GM18867 (cell line): ENCODE measurements at regions not wholly inside any gene's neighbourhood (a gene's known extent, or its start where the extent isn't known, plus 50 kb on each side); places are given as distances from the start of the nearest gene placed in this dataset.
"Not testable (repeated sequence)": the region's sequence is repeated elsewhere in the genome, so short reads cannot be mapped to it uniquely, and the experiment has no call there.

Source experiments
- ATAC-seq: cut with Tn5 transposase; IDR thresholded peaks from one replicate; pipeline ENCODE4 v1.9.1; 2021; ENCODE audit warnings: mild to moderate bottlenecking, moderate library complexity; ENCODE audit not compliant: unreplicated experiment

DNA sequence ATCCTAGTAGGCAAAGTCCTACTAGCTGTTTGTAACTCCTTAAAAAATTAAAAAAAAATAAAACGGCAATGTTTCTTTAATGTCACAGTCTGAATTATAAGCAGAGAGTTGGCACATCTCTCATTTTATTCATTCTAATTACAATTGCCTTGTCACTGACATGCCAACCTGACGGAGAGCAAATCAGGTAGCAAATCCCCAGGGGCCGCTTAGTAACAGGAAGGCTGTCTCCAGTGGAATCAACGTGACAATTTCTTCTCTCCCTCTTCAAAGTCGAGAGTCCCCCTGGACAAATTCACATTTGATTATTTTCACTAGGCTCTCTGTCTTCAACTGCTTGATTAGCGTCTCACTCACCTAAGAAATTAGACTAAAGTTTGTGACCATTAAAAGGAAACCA, 1598.9 kb upstream of the PIK3C3 start:
- no peak for ATAC-seq

GRCh38 chr18:40355726-40356125, 1599.3 kb upstream of the PIK3C3 start:
- ATAC-seq, result no peak

- ATAC-seq, result no peak
Measured at GRCh38 chr18:40348196-40348595, 1606.8 kb upstream of the PIK3C3 start.

- no peak for ATAC-seq
Measured at GRCh38 chr18:40347261-40347660, 1607.8 kb upstream of the PIK3C3 start.

DNA sequence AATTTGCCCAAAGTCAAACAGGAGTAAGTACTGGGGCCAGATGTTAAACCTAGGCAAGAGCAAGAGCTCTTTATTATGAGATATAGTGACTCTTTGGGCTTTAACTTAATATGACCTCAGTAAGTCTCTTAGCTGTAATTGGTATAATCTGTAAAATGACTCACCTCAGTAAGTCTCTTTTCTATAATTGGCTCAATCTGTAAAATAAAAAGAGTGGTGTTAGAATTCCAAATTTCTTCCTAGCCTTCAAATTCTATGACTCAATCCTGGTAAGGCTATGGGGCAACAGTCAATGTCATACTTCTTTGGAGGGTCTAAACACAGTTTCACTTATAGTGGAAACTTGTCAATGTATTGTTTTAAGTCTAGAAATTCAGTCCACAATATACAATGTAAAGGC, 1608.9 kb upstream of the PIK3C3 start:
- ATAC-seq, result no peak

DNA sequence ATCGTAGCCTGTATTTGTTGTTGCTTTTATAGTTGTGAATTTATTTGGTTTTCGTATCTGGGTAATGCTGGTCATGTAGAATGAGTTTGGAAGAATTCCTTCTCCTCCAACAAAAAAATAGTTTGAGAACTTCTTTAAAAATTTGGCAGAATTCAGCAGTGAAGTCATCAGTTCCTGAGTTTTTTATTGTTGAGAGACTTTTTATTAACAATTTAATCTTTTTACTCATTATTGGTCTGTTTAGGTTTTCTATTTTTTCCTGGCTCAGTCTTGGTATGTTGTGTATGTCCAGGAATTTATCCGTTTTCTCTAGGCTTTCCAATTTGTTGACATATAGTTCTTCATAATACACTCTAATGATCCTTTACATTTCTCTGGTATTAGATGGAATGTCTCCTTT, 1613.3 kb upstream of the PIK3C3 start:
- no peak for ATAC-seq

GRCh38 chr18:40338284-40338683, 1616.8 kb upstream of the PIK3C3 start:
- no peak for ATAC-seq

GRCh38 chr18:40326985-40327384, 1628.0 kb upstream of the PIK3C3 start:
- ATAC-seq, result no peak

DNA sequence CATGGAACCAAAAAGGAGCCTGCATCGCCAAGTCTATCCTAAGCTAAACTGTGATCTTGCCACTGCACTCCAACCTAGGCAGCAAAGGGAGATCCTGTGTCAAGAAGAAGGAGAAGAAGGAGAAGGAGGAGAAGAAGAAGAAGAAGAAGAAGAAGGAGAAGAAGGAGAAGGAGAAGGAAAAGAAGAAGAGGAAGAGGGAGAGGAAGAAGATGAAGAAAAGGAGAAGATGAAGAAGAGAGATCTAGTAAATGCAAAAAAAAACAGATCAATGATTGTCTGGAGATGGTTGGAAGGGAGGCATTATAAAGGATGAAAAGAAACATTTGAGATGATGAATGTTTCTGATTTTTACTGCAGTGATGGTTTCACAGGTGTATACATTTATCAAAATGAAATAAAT, 1629.0 kb upstream of the PIK3C3 start:
- no peak for ATAC-seq

GRCh38 chr18:40314199-40314598, 1640.8 kb upstream of the PIK3C3 start:
- ATAC-seq, result no peak

GRCh38 chr18:40313030-40313642, 1641.9 kb upstream of the PIK3C3 start:
- ATAC-seq, result no peak

DNA sequence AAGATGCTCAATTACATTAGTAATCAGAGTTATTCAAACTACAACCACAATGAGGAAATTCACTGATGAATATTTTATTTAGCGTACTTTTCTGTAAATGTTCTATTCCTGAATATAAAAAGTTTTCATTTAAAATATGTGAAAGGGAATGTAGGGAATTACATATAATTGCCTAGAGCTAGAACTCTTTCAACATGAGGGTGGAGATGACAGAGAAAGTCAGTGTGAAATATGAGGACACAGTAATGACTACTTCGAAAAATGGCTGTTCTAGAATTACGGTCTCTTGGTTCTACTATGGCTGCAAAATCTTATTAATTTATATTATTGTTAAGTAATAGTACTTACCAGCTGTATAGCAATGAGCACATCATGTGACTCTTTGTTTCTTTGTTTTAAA, 1647.4 kb upstream of the PIK3C3 start:
- no peak for ATAC-seq

DNA sequence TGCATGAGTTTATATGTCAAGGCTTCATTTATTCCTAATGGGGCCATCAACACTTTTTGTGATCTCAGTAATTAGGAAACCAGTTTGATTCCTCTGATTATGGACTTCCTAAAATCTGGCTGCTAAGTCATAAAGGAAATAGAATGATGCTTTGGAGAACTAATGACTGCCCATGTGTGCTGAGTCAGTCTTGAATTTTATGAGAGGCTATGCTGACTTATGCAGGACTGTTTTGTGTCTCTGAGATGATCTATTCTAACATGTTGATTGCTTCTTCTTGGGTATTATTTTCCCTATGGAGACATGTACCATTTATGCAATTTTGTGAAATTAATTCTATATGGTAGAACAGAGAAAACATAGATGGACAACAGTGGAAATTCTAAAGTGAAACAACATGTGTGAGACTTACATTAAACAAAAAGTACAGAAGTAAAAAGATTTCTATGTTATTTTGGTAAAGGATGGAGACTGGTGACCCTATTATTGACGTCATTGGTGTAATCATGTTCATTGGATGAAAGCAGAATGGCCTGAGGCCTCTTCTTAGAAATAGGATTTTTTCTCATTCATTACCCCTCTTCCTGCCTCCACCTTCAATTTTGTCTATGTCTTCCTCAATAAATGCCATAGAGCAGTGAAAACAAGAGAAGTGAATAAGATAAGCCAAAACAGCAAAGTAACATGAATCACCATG, 1658.2 kb upstream of the PIK3C3 start:
- ATAC-seq, result no peak

DNA sequence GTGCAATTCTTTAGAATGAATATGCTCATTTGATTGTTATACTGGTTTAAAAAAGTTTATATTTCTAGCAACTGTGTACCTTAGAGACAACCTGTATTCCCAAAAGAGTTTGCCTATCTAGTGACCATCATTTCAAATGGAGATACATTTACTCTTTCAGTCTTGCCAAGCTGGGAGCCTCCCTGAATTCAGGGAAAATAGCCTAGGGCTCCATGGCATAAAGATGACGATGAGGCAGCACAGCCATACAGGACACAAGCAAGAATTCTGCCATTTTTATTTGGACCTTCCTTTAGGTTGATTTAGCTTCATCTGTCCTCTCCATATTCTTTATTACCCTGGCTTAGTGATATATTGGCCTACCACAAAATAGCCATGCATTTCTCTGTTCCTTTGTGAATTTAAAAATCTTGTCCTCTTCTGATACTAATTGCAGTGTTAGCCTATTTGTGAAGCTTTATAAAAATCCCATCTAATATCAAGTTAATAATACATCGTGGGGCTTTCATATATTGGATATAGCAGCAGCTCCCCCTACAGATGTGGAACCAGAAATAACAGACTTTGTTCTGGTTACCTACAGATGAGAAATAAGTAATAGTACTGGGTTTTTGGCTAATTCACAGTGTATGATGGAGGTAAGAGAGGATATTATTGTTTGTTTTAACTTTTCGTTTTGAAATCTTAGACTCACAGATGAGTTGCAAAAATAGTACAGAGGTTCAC, 1661.9 kb upstream of the PIK3C3 start:
- ATAC-seq, result no peak

- no peak for ATAC-seq
Measured at GRCh38 chr18:40283560-40283959, 1671.5 kb upstream of the PIK3C3 start.

DNA sequence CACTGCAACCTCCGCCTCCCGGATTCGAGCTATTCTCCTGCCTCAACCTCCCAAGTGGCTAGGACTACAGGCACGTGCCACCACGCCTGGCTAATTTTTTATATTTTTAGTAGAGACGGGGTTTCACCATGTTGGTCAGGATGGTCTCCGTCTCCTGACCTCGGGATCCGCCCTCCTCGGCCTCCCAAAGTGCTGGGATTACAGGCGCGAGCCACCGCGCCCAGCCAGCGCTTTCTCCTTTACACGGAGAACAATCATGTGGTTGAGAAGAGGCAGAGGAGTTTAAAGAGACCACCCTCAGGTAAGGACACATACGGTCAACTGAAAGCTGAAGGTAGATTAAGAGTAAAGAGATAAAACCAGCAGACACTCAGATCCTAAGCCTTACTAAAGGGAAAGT, 1673.7 kb upstream of the PIK3C3 start:
- not testable (repeated sequence) for ATAC-seq

DNA sequence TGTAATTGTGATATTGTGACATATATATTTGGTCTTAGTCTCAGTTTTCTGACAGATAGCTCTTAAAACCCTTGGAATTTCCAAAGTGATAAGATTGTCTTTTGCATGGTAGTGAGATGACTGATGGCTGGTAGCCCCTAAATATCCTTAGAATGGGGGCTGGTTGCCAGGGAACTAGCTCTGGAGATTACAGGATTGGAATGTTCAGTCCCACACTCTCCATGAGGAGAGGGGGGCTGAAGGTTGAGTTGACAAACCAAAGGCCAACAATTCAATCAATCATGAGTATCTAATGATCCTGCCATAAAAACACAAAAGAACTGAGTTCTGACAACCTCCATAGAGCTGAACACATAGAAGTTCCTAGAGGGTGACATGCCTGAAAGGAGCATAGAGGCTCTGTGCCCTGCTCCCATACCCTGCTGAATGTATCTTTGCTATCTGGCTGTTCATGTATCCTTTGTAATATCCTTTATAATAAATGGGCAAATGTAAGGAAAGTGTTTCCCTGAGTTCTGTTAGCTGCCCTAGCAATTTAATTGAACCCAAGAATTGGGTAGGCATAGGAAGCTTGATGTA, 1680.3 kb upstream of the PIK3C3 start:
- no peak for ATAC-seq

GRCh38 chr18:40272630-40273231, 1682.3 kb upstream of the PIK3C3 start:
- no peak for ATAC-seq

GRCh38 chr18:40259115-40259835, 1695.8 kb upstream of the PIK3C3 start:
- no peak for ATAC-seq

DNA sequence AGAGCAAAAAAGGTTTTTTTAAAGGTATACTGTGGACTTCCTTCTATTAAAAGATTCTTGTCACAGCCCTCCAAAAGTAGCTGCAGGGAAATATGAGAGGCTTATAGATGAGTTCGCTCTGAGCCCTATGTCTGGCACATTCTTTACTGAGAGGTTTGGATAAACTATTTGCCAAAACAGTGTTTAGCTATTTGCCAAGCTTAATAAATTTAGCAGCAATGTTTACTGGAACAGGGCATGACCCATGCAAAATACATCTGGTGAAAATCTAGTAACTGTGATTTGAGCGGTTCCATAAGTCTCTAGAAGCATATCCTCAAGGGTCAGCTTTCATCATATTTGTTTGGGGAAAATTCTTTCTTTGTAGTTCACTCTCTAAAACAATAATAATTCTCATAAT, 1696.7 kb upstream of the PIK3C3 start:
- ATAC-seq, result no peak

- no peak for ATAC-seq
Measured at GRCh38 chr18:40250236-40250635, 1704.8 kb upstream of the PIK3C3 start.
